Suppressor macrophage treated with lipopolysaccharide for 4 hours (primary cell): ENCODE measurements at regions not wholly inside any gene's neighbourhood (a gene's known extent, or its start where the extent isn't known, plus 50 kb on each side); places are given as distances from the start of the nearest gene placed in this dataset.
"Not testable (repeated sequence)": the region's sequence is repeated elsewhere in the genome, so short reads cannot be mapped to it uniquely, and the experiment has no call there.

ENCODE experiments used
- DNase-seq: peaks from one replicate; pipeline ENCODE4 v3.0.0-alpha.2; 2020

DNA sequence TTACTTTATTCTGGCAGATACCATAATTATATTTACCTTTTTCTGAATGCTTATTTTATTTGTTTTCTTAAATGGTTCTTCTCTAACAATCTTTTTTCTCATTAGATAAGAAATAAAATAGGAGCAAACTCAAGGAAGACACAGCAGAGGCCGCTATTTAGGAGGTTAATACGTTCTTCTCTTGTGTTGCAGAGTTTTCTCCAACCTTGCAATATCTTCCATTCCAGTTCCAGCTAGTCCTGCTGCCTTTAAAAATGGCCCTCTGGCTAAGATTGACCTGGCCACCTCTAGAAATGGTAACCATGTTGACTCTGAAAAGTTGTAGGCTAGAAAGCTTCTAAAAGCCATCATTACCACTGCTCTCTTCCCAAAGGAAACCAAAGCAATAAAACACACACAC is 718.8 kb downstream of the MAT2B start:
- DNase-seq = no peak

DNA sequence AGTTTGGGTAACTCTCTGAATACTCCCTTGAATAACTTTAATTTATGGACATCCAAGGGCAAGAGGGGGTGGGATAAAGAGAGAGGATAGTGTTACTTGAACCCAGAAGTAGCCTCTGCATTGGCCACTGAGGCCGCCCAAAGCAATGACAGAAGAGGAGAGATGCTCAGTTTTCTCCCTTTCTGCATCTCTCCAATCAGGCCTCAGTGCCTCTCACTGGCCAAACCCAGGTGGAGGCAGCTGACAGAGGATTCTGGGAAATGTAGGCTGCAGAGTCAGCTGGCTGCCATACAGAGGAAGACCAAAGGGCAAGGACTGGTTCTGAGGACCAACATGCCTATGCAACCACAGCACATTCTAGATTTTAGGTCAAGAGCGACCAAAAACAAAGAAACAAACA is 719.4 kb downstream of the MAT2B start:
- no peak for DNase-seq

DNA sequence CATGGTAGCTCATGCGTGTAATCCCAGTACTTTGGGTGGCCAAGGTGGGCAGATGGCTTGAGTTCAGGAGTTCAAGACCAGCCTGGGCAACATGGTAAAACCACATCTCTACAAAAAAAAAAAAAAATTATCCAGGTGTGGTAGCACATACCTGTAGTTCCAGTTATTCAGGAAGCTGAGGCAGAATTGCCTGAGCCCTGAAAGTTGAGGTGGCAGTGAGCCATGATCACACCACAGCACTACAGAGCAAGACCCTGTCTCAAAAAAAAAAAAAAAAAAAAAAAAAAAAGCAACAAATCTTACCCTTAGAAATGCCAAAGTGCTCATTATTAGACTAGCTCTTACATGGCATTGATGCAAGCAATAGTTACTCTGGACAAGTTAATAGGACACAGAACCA is 724.9 kb downstream of the MAT2B start:
- DNase-seq = no peak

DNA sequence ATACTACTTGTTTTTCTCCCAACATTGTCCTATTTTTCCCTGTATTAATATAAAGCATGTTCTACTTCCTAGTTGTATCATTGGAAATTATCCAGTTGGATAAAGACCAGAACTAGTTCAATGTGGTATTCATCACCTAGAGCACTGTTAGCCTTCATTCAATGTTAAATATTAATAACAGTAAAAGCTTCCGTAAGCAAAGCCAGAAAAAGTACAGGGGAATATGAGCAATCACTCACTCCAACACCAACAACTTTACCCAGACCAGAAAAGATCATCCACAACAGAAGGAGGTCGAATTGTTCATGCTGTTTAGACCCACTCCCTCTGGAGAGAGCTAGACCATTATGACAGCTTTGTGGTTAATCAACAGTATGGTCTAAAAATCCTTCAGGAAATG is 728.4 kb downstream of the MAT2B start:
- DNase-seq = no peak

DNA sequence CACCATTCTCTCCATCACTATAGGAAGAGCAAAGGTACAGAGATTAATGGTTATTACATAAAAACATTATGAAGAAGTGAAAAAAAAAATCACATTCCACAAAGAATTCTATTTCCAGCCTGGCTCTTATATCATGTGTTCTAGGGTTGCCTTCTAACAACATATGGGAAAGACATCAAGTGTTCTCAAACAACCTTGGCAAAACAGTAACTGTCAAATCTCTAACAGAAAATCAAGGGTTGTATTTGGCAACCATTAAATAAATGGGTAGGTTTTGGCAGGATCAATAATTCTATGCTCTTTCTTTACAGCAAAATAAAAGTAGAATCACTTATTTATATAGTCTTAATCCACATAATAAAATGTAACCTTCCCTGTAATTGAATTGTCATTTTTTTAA is 728.9 kb downstream of the MAT2B start:
- no peak for DNase-seq

DNA sequence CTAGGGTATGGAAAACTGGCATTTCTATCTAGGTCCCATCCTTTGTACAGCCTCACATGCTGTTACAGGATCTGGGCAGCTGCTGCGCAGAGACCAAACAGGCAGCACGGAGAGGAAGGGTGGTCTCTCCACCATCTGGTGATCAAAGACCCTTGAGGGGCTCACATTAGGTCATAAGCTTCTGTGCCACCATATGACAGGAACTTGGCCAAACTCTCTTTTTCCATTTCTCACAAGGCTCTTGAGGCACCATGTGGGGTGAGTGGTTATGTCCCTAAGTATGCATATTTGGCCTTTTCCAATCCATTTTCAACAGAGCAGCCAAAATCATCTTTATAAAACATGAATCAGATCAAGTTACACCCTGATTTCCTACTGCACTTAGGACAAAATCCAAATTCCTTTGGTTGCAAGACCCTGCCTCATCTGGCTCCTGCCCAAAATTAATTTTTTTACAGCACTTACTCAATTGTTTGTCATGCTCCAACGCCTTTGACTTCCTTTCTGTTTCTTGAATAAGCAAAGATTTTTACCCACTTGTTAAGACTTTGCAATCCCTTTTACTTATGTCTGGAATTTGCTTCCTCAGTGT is 730.0 kb downstream of the MAT2B start:
- no peak for DNase-seq

DNA sequence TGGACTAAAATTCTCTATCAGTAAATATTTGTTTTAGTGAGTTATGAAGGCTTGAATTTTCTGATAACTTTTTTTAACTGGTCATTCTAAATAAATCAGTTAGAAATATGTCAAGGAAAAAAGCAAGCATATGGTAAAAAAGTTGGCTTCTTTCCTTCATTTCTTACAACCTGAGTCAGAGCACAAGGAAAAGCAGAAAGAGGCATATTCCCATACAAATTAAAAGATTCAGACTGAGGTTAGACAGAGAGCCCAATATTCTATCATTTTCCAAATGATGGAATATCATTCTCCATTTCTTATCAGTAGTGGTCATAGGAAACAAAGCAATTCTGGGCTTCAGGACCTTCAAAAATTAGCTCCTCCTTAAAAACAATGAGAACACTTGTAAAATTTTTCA is 732.1 kb downstream of the MAT2B start:
- DNase-seq = no peak

DNA sequence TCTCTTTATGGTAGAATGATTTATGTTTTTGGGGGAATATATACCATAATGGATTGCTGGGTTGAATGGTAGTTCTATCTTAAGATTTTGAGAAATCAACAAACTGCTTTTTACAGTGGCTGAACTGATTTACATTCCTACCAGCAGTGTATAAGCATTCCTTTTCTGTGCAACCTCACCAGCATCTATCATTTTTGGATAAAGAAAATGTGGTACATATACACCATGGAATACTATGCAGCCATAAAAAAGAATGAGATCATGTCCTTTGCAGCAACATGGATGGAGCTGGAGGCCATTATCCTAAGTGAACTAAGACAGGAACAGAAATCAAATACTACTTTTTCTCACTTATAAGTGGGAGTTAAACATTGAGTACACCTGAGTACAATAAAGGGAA is 746.4 kb downstream of the MAT2B start:
- DNase-seq = not testable (repeated sequence)

DNA sequence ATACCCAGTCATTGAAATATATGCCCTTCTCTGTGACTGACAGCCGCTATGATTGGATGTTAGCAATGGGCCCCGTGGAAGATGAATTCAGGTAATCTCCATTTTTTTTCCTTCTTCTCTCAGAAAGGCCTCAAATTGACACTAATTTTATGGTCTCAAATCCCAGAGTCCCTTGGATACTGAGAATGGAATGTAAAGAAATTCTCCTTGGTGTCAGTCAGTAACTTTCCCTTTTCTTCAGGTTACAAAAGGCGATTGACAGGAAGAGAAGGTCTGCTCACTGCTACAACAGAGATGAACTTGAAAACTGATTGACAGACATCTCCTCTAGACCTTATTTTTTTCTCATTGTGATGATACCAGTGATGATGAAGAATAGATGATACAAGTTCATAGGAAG is 748.3 kb downstream of the MAT2B start:
- DNase-seq = no peak

DNA sequence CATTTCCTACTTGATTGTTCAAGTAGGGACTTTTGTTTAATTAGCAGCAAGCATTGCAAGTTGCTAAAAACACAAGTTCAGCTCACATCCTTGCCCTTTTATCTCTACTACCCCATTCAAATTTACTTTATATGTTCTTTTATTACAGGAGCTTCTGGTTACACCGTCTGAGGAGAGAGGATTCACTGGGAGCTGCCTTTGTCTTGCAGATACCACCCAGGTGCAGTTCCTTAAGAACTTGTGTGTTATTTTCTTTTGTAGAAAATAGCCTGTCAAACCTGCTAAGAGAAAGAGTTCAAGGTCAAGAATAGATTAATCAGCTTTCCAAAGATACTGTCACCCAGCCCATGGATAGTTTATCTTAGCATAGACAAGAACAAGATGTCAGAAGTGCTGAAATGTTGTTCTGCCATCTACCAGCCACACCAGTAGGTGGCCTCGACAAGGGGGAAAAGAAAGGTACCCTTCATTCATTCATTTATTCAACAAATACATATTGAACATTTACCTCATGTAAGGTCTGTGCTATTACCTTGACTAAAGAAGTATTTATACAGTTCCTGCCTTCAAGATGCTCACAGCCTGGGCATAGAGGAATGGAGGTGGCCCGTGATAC is 750.3 kb downstream of the MAT2B start:
- no peak for DNase-seq

DNA sequence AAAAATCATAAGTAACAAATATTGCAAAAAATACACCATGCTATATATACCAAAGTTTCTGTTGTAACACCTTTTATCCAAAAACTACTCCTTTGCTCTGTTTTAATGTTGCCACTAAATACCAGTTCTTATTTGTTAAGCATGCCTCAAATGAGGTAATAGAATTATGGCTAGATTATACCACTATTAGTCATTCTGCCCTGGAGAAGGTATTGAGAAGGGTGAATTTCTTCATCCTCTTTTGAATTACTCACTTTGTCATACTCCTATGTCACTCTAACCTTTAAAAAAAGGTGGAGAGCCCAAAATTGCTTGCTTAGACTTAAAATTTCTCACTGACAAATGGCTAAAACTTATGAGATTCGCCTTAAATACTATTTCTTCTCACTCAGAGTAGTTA is 750.9 kb downstream of the MAT2B start:
- DNase-seq = no peak

DNA sequence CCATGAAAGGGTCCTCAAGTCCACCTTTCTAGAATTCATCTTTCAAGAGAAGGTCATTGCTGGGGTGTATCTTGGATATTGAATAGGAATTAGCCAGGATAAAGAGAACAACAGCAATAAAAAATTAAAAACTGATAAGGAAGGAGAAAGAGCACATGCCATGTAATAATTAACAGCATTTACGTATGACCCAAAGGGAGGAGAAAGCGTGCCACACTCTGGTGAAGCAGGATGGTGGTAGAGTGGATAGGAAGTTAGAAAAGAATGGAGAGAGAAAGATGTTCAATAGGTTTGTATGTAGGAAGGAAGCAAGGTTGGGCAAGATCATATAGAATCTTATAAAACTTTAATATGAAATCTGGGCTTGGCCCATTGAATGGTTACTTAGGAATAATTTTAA is 751.5 kb downstream of the MAT2B start:
- DNase-seq = no peak

DNA sequence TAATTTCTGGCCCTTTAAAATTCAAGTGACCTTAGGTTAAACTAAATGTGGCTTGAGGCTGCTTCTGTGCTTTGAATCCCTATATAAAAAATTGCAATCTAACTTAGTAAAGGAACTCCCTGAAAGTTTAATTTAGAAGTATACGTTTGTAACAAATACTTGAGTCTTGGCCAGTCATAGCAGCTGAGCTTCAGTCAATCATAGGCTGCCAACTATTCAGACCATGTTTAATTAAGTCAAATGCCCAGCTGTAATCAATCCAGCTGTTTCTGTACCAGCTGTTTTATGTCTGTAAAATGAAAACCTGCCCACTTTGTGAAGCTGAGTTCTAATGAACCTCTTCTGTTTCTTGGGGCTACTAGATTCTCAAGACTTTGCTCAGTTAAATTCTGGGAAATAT is 760.1 kb downstream of the MAT2B start:
- DNase-seq = no peak

DNA sequence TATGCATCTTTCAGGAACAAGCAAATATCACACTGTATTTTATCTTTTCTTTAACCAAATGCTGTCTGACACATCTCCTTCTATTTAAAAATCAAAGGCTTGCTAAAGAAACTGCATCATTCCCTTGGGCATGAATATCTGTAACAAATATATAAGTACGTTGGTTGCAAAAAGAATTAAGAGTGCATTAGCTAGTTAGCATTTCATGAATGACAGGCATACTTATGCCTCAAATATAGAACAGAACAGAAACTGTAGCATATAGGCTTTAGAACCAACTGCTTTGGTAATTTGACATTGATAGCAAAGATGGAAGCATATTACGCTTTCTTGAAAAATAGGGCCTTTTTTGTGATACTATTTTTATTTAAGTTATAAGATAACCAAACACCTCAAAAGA is 761.2 kb downstream of the MAT2B start:
- DNase-seq = no peak

DNA sequence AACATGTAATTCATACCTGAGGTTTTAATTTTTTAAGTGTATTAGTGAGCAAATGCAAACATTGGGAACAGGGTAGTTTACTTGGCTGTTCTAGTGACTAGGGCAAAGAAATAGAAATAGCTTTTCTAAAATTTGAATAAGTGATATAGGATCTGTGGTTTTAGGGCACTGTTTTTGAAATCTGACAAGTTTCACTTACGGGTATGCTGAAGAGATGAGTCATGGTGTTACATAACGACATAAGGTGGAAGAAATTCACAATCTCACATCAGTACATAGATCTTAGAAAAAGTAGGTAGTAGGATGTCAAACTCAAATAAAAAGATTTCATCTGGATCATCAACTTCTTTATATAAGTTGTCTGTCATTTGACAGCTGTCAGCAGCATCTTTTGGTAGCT is 772.3 kb downstream of the MAT2B start:
- DNase-seq = no peak

DNA sequence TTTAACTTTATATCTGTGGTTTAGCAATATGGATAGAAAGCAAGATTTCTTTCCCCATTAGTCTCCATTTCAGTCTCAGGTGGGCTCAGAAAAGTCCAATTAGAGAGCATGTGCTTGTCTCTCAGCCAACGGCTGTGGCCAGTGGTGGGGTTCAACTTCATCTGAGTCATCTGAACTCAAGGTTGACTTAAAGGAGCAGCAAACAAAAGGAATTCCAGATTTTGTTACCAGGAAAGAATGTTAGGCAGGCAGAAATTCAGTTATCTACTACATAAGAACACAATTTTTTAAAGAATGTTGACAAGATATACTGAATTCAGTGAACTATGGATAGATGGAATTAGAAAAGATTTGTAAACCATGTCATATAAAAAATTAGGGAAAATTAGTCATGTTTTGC is 784.1 kb downstream of the MAT2B start:
- DNase-seq = no peak

DNA sequence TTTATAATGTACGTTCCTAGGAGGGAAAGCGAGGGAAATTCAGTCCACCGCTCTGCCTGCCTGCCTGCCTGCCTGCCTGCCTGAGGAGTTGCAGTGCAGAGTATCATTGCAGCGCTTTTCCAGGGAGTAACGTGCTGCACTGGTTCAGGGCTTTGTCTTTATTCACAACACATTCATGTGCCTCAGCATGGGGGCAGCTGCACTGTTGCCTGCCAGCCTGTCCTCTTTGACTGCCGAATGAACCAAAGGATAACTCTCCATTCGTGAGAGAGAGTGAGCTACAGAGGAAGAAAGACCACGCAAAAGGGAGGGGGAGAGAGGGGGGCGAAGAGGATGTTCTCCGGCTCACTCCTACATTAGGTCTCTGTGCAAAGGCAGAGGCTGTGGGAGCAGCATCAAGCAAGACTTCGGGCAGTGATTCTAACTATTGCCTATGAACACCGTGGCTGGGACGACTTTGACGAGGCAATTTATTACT is 791.2 kb downstream of the MAT2B start:
- DNase-seq = no peak

DNA sequence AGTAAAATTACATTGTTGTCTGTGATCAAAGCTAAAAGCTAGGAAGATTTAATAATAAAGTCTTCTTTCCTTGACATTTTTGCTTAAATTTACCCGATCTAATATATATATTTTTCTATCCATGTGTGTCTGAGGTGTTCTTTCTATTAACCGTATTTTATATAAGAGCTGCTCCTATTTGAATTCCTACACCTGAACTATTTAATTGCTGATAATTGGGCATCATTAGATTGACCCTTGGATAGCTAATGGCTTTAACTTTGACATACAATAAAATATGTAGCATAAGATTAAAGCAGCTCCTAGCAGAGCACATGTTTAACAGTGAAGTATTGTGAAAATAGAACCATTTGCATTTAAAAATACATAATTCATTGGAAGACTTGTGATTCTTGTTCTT is 792.7 kb downstream of the MAT2B start:
- DNase-seq = no peak

DNA sequence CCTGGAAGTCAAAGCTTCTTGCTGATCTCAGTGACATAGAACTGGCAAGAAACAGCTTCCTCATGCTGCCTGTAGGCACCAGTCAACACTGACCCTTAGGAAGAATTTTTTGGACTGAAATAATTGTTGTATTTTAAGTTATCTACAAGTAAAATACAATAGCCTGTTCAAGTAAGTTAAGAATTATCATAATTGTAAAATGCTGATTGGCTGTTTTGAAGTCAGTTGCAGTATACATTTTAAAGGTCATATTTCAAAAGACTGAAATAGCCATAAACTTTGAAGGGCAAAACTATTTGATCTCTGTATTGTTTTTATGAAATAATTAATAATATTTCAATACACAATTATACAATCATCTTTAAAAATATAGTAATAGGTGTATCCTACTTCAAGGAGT is 794.9 kb downstream of the MAT2B start:
- DNase-seq = no peak

DNA sequence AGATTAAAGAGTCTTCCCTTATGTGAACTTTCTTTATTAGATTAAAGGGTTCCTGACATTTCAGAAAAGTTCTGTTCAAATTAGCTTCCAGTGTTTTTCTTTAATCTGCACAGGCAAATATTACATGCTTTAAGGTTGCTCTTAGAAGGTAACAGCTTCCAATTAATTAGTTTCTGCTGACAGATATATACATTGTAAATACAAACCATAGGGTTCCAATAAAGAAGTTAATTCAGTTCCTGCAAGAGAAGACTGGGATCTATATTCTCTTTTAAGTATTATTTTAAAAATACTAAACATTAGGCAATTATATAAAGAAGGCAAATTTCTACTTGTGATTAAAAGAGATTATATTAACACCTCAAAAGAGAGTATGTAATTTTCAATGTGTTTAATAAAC is 795.7 kb downstream of the MAT2B start:
- DNase-seq = no peak

DNA sequence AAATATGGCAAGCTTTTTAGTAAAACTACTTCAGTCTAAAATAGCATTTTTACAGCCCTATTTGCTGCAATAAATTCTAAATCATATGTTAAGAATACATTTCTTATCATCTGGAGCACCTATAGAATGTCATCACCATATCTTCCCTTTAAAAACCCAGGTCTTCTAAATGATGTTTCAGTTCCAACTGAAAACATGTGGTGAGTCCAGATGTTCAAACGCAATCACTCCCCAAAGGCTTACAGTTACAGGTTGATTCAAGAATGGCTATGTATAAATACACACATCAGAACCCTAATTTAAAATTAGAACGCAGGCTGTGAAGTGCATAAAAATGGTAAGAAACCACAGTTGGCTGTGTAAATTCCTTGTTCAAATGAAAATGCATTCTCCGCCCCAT is 796.3 kb downstream of the MAT2B start:
- DNase-seq = no peak

DNA sequence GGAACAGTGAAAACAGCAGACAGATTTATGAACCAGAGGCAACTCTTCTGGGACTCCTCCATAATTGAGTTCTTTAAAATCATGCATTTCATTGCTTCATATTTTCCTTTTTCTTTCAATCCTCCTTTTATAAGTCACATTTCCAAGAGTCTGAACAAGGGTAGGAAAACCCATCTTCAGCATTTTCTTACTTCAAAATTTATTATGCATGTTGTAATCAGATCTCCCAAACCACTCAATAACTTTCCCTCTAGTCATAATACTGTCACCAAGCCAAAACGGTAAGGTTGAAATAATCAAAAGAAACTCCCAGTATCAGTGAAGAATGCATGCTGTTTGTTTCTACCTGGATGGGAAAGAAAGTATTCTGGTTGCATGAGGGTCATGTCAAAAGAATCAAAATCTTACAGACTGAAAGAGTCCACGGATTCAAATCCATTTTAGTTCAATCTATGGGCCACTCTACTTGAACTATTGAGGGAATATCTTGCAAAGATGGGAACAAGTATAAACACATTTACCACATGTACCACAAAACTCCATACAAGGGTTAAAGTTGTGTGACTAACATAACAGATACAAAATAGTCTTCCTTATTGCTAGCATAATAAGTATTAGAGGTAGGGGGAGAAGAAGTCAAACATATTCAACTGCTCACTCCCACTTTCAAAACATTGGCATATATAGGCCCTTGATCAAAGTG is 797.3 kb downstream of the MAT2B start:
- DNase-seq = no peak

DNA sequence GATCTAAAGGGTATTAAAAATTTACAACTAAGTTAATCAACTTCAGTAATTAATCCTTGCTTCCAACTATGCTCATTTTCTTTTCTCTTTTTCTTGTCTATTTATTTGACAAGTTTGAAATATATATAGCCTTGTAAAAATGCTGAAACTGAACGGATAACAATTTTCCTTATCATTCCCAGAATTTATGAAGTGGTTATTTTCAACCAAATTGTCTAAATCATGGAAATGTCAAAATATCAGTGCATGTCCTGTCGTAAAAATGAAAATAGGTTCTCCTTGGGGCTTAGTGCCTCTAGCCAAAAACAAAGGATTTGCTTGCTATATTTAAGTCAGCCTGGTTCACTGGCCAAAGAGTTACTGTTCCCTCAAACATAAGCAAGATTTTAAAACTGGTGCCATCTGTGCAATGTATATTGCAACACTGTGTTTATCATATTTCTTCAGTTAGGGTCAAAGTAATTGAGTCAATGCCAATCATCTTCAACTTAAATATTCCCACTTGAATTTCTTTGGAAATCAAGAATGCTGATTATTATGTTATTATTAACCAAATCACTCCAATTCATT is 798.3 kb downstream of the MAT2B start:
- DNase-seq = no peak

DNA sequence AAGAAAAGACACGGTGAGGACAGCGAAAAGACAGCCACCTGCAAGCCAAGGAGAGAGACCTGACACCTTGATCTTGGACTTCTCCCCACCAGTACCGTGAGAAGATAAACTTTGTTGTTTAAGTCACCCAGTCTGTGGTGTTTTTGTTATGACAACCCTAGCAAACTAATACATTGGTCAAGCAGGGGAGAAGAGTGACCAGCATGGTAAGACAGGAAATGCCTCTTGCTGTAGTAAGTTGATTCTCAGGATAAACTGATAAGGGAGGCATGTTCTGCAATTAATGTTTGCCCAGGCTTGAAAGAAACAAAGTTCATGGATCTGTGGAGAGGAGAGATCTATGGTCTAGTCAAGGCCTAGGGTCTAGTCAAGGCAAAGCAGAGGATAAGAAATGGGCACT is 801.2 kb downstream of the MAT2B start:
- DNase-seq = no peak
